Limb (tissue), 2 donors: ENCODE measurements at regions not wholly inside any gene's neighbourhood (a gene's known extent, or its start where the extent isn't known, plus 50 kb on each side); places are given as distances from the start of the nearest gene placed in this dataset.

ENCODE experiments used
- DNase-seq, 2 donors: peaks; one replicate each; pipeline ENCODE4 v3.0.0-alpha.2; 2016; ENCODE audit errors: extremely low spot score in 2 of 2

DNA sequence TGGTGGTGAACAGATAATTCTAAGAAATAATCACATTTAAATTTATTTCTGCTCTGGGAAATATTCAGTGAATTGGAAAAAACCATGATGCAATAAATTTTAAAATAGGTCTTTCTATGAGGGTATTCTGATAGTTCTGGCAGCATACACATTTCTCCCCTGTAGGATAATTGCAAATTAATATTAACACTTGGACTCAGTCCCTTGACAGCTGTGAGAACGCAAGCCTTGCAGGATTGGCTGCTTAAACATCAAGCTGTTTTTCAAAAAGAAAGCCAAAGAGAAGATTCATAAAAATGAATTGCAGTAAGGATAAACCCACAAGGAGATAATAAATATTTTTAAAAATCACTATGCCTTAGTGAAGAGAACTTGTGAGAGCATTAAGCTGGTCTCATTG is 180.0 kb downstream of the MTRR start:
- DNase-seq, result no peak

DNA sequence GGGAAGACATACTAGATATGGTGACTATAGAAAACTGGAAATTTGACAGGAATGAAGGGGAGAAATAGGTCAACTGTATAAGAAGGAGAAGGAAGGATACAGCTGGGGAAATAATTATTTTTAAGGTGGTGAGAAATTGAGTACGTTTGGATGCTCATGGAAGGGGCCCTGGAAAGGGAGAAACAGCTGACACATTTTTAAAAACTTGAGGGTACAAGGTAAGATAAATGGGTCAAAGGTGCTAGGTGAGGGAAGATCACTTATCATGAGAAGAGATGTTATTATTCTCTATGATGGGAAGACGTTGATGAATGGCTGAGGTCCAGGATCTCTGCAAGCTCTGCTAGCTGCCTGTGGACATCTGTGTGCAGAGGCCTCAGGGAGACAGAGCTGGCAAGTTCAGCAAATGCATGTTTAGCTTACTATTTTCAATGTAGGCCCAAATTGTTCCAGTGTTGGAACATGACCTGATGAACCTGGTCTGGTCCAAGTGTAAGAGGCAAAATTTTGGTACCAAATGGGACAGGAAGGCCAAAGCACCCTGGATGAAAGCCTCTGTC is 181.7 kb downstream of the MTRR start:
- no peak for DNase-seq

DNA sequence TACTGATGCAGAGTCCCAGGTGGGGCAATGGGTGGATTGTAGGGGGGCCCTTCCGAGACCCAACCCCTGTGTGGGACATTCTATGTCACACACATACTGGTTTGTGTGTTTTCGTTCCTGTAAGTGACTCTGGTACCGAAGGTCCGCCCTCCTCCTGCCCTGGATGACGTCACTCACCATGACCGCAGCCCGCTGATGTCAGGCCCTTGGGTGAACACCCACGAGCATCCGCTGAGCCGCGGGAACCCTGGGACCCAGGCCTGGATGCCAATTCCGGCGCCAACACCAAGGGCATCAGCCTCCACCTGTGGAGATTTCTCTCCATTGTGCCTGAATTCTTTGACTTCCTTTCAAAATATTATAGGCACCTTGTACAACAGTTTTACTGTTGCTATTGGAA is 184.3 kb downstream of the MTRR start:
- DNase-seq, result no peak

DNA sequence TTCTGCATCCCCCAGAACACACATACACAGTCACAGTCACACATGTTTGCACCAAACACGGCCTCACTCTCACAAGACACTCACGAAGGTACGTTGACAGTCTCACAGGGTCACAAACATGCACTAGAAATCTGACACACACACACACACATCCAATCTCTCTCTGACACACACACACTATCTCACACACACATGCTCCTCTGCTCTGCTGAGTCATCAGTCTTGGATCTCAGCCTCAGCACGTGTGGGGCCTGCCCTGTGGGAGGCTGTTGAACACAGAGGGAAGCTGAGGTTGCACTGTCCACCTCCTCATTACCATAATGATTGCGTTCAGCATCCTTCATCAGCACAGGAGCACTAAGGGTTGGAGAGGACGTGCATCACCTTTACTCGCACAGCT is 188.8 kb downstream of the MTRR start:
- peak; percentile 27 to 37 for DNase-seq

DNA sequence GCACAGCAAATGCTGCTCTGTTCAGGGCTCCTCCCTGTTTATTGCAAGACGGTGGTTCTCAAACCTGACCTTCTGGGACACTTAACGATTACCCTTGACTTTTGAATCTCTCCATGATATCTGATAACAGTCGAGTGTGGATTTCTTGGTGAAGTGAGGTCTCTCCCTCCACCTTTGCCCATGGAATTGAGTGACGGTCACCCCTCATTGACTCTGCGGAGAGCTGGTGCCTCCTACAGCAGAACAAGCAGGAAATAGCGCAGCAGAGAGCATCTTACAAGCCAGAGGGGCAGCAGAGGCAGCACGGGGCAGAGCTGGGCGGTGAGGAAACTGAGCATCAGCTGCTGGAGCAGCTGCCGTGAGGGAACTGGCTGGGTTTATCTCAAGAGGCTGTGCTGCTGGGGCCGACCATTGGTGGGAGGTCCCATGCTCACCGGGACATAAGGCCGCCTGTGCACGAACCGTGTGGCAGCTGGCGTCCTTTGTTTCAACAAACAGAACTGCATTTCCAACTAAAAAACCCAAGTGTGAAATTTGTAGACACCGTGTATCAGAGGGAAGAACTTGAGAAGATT is 189.8 kb downstream of the MTRR start:
- no peak for DNase-seq

DNA sequence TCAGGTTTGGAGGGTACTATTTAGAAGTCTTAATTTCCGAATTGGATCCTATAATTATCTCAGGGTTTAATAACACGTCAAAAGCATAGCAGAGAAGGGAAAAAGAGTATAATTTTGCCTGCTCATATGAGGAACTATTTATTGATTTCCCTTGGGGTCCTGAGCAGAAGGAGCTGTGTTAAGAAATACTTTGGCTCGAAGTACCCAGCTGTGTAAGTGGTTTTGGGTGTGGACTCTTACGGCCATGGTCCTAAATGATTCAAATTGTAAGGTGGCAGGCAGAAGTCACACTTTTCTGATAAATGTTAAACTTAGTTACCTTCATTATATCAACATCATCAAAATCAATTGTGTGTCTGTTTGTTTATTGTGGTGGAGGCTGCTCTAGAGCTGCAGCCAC is 190.4 kb downstream of the MTRR start:
- no peak for DNase-seq

DNA sequence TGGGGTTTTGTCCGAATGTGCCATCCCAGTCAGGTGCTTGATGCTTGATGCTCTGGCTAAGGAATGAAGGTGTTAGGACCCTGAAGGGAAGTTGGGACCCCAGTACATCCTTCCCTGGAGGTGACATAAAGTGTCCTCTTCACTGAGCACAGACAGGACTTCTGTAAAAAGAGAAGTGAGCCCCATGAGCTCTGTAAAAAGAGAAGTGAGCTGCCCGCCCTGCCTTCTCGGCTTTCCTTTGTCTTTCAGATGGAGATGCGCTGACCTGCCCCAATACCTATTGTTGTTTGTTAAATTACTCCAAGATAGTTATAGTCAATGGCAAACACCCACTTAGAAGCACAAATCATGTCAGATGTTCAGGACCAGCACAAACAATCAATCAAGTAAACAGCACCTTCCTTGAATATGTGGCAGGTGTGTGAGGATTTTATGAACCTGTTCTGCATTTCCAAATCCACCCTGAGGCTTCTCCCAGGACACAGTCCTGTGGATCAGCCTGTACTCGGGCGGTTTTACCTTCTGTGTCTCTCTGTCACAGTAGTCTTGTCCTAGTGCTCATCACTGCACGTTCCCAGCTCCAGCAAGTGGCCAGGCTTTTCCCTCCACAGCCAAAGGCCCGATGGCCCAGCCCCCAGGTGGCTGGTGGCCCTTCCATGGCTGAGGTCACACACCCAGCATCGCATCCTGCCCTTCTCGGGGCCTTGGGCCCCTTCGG is 191.4 kb downstream of the MTRR start:
- DNase-seq, result no peak

DNA sequence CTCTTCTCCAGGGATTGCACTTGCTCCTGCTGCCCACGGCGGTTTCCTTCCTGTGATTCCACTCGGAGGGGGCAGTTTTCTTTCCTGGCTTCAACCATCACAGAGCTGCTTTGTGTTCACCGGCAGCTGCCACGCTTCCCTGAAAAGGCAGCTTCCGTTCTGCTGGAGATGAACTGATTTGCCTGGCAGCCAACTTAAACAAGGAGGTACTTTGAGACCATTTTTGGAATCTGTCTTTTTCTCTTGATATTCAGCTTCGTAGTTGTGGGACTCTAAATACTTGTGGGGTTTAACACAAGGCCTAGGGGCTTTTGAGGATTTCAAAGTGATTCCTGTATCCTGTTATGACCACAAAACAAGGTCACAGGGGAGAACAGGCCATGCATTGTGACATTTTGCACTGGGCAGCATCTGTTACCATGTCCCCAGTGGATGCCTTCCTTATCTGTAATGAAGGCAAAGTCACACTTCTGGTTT is 192.0 kb downstream of the MTRR start:
- no peak for DNase-seq

DNA sequence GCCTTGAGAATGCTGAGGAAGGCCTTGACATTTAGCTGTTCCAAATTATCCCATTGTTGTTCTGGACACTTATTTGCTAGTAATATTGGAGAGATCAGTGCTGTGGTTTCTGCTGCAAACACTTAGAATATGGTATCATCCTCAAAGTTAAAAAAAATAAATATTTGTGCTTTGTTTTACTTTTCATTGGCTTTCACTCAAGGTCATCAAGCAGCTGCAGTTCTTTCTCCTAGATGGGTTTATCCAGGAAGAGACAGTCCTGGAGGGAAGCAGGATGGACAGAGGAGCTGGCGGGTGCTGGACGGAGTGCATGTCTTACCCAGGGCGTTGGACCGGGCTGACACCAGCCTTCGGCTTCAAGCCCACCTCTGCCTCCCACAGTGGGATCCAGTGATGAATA is 193.6 kb downstream of the MTRR start:
- no peak for DNase-seq

DNA sequence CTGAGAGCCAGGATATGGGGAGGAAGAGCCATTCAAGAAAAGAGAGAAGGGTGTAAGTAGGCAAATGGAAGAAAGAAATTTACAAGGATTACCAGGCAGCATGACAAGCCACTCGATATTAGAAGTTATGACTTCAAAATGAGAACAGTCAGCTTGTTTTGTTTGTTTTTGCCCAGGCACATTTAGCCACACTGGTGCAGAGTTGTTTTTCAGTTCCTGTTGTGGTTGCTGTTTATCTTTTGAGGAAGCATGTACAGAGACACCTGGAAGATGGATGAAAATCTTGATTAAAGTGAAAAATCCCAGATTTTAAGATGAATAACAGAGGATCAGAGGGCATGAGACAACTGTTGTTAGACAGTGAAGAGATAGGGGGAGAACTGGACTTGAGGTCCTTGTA is 199.1 kb downstream of the MTRR start:
- DNase-seq, result no peak

DNA sequence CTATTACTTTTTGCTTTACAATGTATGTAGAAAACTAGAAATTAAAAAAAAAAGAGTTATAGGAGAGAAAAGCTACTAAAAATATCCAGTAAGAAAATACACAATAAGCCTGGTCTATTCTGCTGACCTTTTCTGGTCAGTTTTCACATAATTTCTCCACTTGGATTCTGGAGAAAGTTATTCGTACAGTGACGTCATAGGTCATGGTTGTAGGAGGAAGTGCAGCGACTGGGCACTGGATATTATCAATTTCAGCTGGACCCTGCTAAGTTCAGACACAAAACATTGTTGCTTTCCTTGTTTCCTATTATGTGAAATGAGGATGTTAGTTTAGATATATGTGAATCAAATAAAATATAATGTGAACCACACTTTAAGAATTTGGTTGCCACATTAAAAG is 201.2 kb downstream of the MTRR start:
- DNase-seq, result no peak

DNA sequence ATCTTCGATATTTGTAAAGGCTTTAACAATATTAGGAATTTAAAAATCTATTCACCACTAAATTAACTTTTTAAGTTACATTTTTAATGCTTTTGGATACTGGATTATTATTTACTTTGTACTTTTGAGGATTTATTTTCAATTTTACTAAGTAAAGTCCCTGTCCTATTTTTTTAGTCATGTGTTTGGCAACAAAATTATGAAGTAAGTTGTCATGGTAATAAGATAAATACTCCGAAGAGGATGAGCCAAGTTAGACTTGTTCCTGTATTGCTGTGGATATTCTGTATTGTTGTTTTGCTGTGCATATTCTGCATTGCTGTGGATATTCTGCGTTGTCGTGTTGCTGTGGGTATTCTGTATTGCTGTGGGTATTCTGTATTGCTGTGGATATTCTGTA is 210.1 kb downstream of the MTRR start:
- no peak for DNase-seq

DNA sequence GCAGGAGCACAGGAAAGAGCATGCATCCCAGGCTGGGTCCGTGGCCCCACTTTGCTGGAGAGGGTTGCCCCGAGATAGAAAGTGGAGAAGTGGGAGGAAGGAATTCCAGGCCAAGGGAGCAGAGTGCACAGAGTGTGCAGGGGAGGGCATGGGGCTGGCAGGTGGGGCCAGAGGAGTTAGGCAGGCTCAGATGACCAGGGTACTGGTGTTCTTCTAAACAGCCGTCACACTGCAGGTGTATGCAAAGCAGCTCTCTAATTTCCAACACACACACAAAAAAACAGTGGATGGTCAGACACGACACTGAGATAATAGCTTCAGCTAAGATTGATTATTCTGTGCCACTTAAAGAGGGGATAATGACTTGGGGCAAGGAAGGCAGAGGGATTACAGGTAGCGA is 212.2 kb downstream of the MTRR start:
- no peak for DNase-seq

DNA sequence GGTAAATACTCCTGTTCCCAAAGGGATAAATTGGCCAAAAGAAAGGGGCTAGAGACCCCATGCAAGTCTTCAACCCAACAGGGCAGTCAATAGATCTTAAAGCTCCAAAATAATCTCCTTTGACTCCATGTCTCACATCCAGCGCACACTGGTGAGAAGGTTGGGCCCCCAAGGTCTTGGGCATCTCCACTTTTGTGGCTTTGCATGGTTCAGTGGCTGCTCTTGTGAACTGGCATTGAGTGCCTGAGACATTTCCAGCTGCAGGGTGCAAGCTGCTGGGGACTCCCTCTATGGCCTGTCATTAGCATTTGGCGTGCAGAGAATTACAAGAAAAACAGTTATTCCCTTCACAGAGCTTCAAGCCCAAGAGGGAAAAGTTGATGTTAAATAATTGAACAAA is 224.7 kb downstream of the MTRR start:
- DNase-seq, result no peak

DNA sequence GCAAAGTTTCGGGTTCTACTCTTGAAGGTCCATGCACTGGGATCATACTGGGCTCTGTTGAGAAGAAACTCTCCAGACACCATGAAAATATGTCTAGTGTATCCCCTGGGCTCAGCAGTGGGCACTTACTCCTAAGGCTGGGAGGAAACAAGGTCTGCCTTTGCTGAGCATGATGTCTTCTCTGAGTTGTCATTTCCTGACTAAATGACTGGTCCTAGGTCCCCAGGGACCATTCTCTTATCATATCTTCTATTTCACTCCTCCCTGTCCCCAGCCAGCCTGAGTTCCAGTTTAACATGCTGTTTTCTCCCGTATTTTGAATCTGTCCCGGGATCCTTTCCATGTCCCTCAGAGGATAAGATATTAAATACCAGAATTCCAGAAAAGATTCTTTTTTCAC is 225.4 kb downstream of the MTRR start:
- DNase-seq, result no peak

DNA sequence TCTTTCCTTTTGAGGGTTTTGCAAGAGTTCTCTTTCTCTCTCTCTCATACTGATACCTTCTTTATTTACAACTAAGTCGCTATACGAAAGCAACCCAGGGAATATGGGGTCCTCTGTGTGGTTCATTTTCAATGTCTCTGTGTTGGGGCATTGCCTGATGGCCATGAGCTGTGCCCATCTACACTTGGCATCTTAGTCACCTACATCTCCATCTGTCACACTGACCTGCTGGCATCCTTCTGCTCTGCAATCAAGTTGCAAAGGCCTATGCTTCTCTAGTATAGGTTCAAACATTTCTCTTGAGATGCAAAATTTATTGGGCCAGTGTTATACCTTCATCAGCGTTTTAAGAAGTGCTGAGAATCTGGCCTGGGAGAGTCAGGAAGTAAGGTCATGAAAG is 228.2 kb downstream of the MTRR start:
- DNase-seq, result no peak

DNA sequence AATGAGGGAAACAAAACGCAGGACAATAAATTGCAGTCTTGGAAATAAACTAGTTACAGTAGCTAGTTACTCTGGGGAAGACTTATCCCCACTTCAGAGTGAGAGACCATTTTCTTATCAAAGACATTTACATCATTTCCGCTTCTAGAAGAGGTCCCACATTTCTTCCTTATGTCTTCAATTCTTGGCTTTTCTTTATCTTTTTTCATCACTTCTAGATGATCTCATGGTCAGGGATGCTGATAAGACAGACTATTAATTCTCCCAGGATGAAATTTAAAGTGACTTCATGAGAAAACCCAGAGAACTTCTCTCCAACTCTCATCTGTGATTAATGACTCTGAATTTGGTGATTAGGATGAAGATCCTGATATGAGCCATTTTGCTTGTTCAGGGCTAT is 229.1 kb downstream of the MTRR start:
- peak in 1 of 2 donors; percentile 11 for DNase-seq

DNA sequence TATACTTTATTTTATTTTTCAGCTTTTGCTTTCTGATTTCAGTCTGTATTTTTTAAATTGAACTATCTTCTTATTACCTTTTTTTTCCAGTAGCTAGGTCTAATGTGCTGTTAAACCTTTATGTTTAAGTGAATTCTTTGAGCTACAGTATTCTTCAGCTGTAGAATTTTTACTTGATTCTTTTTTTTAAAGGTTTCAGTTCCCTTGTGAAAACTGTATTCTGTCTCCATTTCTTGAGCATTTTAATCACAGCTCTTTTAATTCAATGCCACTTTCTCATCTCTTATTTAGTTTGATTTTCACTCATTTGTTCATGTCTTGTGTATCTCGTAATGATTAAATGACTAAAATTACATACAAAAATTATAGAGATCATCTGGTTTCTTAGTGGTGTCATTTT is 233.8 kb downstream of the MTRR start:
- no peak for DNase-seq

DNA sequence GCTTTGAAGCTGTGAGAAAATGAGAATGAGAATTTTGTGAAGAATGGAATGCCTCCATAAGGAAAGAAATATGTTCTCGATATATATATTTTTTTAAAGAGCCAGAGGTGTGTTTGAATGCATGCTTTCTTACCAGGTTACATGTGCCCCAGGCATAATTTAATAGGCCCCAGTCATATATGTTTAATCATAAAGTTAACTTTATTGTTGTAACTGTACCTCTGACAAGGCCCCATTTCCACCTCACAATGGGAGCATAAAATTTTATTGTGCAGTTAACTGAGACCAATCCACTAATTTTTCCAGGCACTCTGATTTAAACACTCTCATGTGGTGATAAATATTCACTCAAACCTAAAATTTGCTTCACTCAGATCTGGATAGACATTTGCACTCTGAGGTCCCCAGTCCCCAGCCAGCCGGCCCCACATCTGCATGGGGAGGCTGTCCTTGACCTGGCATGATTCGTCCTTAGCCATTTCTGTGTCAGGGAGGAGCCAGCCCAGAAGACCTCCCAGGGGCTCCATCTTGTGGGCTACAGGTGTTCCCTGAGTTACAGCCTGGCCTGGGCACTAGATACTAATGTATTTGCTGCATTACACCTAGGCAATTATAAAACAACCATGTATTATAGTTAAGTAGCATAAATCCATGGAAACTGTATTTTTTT is 245.8 kb downstream of the MTRR start:
- no peak for DNase-seq

DNA sequence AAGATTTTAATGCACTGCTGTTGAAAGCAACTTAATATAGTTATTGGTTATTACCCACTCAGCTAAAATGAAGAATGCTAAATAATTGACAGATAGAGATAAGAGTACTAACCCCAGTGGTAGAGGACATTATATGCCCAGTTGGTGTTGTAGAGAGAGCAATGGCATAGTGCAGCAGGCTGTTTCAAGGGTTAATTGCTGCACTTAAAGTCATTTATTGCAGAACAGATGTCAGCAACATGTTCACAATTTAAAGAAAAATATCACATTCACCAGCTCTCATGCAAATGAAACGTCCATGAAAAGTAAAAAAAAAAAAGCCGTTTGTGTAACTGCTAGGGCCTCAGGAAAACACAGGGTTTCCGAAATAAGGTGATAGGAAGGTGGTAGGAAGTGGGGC is 254.6 kb downstream of the MTRR start:
- DNase-seq, result no peak

DNA sequence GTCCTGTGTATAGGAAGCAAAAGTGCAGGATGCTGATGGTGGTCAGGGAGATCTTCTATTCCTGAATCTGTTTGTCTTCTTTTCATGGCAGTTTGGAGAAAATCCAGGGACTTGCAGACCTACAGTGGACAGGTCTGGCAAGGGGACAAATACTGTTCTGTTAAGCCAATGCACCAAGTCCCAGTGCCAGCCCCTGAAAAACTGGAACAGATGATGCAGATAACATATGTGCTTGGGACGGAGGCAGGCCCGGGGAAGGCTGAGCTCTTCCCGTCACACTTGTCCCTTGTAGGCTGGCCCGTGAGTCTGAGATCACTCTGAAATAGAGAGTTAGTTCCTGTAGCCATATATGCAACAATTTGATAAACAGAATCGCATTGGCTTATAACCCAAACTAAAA is 265.7 kb downstream of the MTRR start:
- no peak for DNase-seq

DNA sequence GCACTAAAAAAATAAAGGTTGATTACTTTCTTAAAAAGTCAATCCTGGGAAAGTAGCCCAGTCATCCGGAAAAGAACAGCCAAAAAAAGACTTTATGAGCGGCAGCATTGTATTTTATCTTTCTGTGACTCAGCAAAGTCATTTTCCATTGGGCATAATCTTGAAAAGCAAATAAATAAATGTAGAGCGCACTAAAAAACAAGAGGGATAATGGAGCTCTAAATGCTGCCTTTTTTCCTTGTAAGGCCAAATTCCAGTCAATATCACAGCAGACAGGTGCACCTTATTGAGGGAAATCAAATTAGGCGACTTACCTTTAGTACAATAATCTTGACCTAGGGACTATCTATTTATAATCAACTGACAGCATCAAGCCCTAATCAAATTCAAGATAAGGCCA is 266.8 kb downstream of the MTRR start:
- no peak for DNase-seq

DNA sequence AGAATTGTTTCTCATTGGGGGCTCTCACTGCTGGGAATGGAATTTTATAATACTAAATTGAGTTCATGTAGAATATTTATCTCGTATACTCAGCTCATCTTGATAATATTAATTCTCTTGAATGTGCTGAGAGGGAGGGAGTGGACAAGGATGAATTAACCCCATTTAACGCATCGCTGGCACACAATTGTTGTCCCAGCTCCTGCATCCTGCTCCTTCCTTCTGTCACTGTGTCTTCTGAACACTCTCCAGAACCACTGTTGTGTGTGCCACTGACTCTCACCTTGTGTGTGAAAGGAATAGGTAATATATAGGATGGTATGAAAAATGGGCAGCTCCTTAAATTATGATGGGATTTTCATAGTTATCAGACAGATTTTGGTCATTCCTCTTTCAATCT is 267.3 kb downstream of the MTRR start:
- no peak for DNase-seq
